Hematopoietic multipotent progenitor cell (in vitro differentiated cells): ENCODE measurements at regions not wholly inside any gene's neighbourhood (a gene's known extent, or its start where the extent isn't known, plus 50 kb on each side); places are given as distances from the start of the nearest gene placed in this dataset.
A peak's percentile ranks its signal among the peaks of the same experiment; 100 is the strongest.
"Not testable (repeated sequence)": the region's sequence is repeated elsewhere in the genome, so short reads cannot be mapped to it uniquely, and the experiment has no call there.

Experiments used
- DNase-seq, 3 donors: peaks; one replicate each; pipeline ENCODE4 v3.0.0-alpha.2; 2011 to 2015; ENCODE audit warnings: low read depth in 2 of 3, low spot score in 2 of 3

- peak in 2 of 3 donors; percentile 47 to 70 for DNase-seq
These were observed 1096.8 kb upstream of the PCDH20 start for GRCh38 chr13:62512194-62513141.

DNA sequence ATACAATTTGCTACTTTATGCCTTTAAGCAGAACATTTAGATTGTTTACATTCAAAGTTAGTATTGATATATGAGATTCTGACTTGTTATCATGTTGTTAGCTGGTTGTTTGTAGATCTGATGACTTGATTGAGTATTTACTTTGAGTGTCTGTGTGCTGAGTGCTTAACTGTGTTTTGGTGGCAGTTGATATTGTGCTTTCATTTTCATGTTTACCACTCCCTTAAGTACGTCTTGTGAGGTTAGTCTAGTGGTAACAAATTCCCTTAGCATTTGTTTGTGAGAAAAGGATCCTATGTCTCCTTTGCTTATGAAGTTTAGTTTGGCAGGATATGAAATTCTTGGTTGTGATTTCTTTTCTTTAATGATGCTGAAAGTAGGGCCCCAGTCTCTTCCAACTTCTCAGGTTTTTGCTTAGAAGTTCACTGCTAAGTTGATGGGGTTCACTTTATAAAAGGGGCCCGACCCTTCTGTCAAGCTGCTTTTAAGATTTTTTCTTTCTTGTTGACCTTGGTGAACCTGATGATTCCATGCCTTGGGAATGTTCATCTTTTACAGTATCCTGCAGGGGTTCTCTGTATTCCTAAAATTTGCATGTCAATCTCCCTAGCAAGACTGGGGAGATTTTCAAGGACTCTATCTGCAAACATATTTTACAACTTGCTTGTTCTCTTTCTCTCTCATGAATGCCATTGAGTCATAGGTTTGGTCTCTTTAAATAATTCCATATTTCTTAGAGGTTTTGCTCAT lies 1095.4 kb upstream of the PCDH20 start:
- DNase-seq, result no peak

DNA sequence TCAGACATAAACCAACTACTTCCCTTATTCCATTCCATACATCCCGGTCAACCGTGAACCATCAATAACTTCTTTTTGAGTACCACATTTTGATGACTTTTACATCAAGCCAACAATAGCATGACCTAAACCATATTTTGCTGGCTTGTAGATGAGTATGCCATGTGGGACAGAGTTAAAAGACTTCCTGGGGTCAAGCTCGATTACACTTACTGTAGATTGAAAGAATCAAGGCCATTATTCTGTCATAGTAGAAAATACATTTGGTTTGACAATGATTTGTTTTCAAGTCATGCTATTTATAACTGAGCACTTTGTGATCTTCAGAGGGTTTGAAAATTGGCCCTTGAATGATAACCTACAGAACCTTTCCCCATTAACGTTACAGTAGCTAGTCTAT lies 1086.9 kb upstream of the PCDH20 start:
- DNase-seq, result no peak

- DNase-seq, result no peak
These were observed 1074.1 kb upstream of the PCDH20 start for GRCh38 chr13:62489731-62490130.

DNA sequence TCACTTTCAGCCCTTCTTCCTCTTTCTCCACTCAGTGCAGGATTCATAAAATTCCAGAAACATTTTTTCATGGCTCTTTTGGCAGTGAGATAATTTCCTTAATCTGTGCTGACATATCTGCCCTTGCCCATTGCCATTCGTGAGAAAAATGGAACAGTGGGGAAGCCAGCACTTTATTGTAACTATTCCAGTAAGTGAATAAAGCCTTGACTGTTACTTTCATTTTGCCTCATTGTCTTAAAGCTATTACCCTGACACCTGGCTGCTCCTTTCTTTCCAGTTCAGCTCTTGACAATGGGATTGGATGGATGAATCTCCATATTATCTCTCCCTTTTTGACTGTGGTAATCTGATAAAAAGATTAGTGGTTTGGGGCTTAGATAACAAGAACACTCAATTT lies 1068.1 kb upstream of the PCDH20 start:
- DNase-seq, result no peak

DNA sequence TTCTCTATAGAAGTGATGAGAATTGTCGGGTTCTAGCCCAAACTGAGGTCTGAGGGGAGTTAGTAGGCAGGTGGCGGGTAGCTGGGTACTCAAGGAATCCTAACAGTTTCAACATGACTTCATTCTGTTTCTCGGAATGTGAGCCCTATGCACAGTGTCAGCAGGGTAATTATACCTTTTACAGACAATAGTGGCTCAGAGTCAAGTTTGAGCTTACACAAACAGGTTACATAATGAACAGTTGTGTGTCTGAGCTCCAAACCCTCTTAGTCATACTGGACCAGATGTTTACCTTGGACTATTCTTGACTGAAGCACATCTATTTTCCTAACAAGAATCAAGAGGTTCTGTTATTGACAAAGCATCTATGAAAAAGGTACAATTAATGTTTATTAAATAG lies 1066.7 kb upstream of the PCDH20 start:
- no peak for DNase-seq

DNA sequence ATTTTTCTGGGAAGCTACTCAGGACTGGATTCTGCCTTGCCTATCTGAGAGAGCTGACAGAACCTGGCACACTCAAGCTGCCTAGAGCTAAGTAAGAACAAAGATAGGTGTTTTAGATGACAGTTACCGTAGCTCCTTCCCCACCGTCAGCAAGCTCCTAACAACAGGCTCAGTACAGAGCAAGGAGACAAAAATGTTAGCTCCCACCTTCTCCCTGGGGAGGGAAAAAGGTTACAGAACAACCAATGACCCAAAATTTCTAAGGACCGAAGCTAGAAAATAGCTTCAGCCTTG lies 1058.2 kb upstream of the PCDH20 start:
- no peak for DNase-seq

- DNase-seq, result no peak
These were observed 1057.7 kb upstream of the PCDH20 start for GRCh38 chr13:62473190-62473943.

GRCh38 chr13:62453761-62454160 lies 1038.1 kb upstream of the PCDH20 start:
- no peak for DNase-seq

- no peak for DNase-seq
These were observed 1035.1 kb upstream of the PCDH20 start for GRCh38 chr13:62450759-62451158.

DNA sequence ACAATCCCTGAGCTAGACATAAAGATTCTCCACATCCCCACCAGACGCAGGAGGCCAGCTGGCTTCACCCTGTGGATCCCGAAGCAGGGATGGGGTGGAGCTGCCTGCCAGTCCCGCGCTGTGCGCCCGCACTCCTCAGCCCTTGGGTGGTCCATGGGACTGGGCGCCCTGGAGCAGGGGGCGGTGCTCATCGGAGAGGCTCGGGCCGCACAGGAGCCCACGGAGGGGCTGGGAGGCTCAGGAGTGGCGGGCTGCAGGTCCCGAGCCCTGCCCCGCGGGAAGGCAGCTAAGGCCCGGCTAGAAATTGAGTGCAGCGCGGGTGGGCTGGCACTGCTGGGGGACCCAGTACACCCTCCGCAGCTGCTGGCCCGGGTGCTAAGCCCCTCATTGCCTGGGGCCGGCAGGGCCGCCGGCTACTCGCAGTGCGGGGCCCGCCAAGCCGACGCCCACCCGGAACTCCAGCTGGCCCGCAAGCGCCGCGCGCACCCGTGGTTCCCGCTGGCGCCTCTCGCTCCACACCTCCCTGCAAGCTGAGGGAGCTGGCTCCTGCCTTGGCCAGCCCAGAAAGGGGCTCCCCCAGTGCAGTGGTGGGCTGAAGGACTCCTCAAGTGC lies 1032.2 kb upstream of the PCDH20 start:
- not testable (repeated sequence) for DNase-seq

GRCh38 chr13:62444805-62445204 lies 1029.2 kb upstream of the PCDH20 start:
- DNase-seq, result no peak

DNA sequence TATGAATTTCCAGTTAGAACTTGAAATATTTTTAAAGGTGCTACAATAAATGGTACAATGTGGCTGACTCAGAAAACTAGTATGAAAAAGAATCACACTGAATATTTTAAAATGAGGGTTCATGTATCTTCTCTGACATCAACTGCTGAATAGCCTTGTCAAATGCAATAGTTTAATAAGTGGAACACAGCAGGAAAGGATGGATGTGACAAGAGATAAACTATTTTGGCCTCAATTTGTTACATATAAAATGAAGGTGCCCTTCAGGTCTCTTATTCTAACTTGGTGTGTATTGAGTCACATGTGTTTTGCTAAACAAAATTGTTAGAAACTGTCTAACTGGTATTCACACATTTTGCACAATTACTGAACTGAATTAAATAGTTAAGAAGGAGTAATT lies 1018.4 kb upstream of the PCDH20 start:
- no peak for DNase-seq

DNA sequence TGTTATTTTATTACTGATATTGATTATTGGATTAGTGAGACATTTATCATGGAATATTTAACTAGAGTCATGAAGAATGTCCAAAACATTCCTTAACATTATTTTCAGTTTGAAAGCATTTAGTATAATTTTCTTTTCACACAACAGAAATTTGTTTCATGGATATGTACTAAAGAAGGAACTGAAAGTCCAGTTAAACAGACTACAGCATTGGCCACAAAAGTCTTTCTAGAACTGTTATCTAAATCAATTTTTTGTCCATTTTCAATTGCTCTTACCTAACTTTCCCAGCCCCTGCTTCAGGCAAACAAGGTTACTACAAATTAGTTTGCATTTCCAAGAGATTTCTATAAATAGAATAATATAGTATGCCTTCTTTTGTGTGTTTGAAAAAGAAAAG lies 1018.0 kb upstream of the PCDH20 start:
- no peak for DNase-seq

GRCh38 chr13:62432906-62433305 lies 1017.3 kb upstream of the PCDH20 start:
- DNase-seq, result no peak

DNA sequence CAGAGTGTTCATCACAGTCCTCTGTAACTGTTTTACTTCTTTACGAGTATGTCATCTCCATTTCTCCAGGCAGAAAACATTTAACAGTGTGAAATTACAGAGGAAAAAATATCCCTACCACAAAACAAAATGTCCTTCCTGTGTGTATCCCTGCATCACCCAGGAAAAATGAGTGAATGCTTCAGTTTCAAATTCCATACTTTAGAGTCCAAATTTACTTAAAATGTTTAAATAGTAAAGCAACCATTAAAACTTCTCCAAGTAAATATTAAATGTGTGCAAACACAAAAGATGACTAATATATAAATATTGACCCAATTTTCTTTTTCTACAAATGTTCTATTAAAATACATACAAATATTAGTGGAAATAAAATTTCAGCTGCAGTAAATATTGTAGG lies 1016.6 kb upstream of the PCDH20 start:
- DNase-seq, result no peak

DNA sequence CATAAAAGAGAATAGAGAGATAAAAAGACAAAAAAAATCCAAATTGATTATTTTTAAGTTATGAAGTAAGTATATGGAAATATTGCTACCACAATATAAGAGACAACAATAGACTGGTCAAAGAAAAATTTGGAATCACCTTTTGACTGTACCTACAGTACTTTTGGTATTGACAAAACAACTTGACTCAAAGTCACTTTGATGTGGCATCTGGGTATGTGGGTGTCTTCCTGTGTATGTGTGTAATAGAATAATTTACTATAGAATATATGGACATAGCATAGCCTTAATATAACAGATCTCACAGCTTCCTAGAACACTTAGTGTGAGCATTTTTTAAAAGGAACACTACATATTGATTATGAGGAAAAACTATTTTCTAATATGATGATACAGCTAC lies 1016.2 kb upstream of the PCDH20 start:
- DNase-seq, result no peak

DNA sequence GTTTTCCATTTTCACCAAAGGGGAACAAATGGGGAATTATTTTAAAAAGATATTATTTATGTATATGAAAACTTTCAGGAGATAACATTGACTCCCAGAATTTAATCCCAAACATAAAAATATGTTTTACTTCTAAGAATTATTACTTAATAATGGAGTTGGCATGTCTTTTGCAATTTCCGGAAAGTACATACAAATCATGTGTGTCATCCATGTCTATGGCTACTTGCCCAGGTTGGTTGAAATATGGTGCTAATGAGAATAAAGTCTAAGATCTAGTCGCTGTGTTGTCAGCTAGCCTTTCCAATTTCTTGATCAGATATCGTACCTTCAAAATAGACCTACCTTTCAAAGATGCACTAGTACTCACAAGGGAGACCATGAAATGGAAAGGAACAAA lies 1003.2 kb upstream of the PCDH20 start:
- no peak for DNase-seq

DNA sequence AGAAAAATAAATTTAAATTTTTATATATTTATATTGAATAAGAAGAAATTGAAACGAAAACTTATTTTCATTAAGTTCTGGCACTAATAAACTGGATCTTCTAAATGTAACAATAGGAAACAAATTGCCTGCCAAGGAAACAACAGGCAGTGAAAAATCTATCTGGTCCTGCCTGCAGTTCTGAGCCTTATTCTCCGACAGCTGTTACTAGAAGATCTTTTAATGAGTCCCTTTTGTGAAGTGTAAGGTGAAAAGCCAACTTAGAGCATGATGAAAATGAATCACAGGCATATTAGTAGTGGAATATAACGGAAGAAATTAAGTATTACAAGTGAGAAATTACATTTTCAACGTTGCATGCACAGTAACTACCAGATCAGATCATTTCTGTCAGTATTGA lies 1002.7 kb upstream of the PCDH20 start:
- DNase-seq, result no peak

DNA sequence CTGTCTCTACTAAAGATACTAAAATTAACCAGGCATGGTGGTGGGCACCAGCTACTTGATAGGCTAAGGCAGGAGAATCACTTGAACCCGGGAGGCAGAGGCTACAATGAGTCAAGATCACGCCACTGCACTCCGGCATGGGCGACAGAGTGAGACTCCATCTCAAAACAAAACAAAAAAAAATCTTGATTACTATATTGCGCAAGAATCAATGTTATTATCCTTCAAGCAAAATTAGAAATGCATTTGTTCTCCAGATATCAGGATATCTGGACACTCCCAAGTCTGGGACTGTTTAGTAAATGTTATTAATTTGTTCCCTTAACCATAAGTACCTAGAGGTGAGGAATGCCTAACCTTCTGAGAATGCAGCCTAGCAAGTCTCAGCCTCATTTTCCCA lies 992.2 kb upstream of the PCDH20 start:
- DNase-seq, result no peak

DNA sequence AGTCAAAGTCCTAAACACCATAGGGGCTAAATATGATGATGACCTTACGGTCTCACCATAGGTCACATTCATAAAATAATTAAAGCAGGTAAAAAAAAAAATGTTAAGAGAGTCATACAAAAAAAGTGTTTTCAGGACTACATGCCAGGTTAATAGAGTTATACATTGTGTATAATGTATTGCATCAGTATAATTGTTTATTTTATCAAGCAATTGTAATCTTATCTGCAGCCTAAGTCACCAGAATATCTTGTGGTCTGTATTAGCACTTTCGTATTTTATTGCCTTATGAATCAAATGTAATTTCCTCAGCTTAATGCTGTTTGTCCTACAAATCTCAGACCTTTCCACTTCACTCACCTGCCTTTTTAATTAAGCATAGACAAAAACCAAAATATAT lies 972.9 kb upstream of the PCDH20 start:
- DNase-seq, result no peak
